ENCODE measurements at regions not wholly inside any gene's neighbourhood (a gene's known extent, or its start where the extent isn't known, plus 50 kb on each side); places are given as distances from the start of the nearest gene placed in this dataset.
"Not testable (repeated sequence)": the region's sequence is repeated elsewhere in the genome, so short reads cannot be mapped to it uniquely, and the experiment has no call there.

- DNase-seq = no peak
These were observed 143.8 kb downstream of the FGF1 start for GRCh38 chr5:142542078-142542477.

GRCh38 chr5:142540922-142541422, 144.9 kb downstream of the FGF1 start:
- no peak for DNase-seq

- DNase-seq = no peak
These were observed 146.6 kb downstream of the FGF1 start for GRCh38 chr5:142539154-142539740.

GRCh38 chr5:142537938-142538337, 148.0 kb downstream of the FGF1 start:
- no peak for DNase-seq

GRCh38 chr5:142532781-142533176, 153.1 kb downstream of the FGF1 start:
- no peak for DNase-seq

GRCh38 chr5:142531977-142532780, 153.7 kb downstream of the FGF1 start:
- DNase-seq = no peak

GRCh38 chr5:142530904-142531303, 155.0 kb downstream of the FGF1 start:
- DNase-seq = no peak

GRCh38 chr5:142529626-142530278, 156.1 kb downstream of the FGF1 start:
- DNase-seq = no peak

- DNase-seq = no peak
These were observed 158.1 kb downstream of the FGF1 start for GRCh38 chr5:142527664-142528295.

GRCh38 chr5:142527234-142527633, 158.7 kb downstream of the FGF1 start:
- DNase-seq = no peak

- no peak for DNase-seq
These were observed 162.9 kb downstream of the FGF1 start for GRCh38 chr5:142522983-142523382.

- DNase-seq = no peak
These were observed 164.2 kb downstream of the FGF1 start for GRCh38 chr5:142521706-142522105.

- no peak for DNase-seq
These were observed 165.0 kb downstream of the FGF1 start for GRCh38 chr5:142520885-142521284.

- DNase-seq = not testable (repeated sequence)
These were observed 166.0 kb downstream of the FGF1 start for GRCh38 chr5:142519913-142520312.

- DNase-seq = no peak
These were observed 168.1 kb downstream of the FGF1 start for GRCh38 chr5:142517840-142518239.

- no peak for DNase-seq
These were observed 169.2 kb downstream of the FGF1 start for GRCh38 chr5:142516732-142517131.

GRCh38 chr5:142515036-142515435, 170.9 kb downstream of the FGF1 start:
- no peak for DNase-seq

GRCh38 chr5:142514196-142514595, 171.7 kb downstream of the FGF1 start:
- DNase-seq = no peak

GRCh38 chr5:142512043-142513042, 173.5 kb downstream of the FGF1 start:
- DNase-seq = no peak

GRCh38 chr5:142511358-142511757, 174.5 kb downstream of the FGF1 start:
- DNase-seq = no peak

- no peak for DNase-seq
These were observed 176.9 kb downstream of the FGF1 start for GRCh38 chr5:142509026-142509425.
